ENCODE measurements at regions not wholly inside any gene's neighbourhood (a gene's known extent, or its start where the extent isn't known, plus 50 kb on each side); places are given as distances from the start of the nearest gene placed in this dataset.

GRCh38 chr6:170130771-170131241 is 160.1 kb downstream of the DLL1 start:
- TF ChIP-seq CTCF (IDR thresholded peaks at IDR 0.05): no peak
- Histone ChIP-seq H3K9me3 (replicated peaks in 1 of 2; ENCODE audit: control insufficient read depth in 1 of 2, insufficient read depth in 1 of 2, low read length in 2 of 2) (peaks cover 0 to 4% of the 10 kb centered on the region in 2 donors), H3K27me3 (ENCODE audit: control insufficient read depth in 2 of 2, insufficient read depth in 2 of 2, low read length in 2 of 2) (no peaks in the 10 kb centered on the region), H4K20me1 (ENCODE audit: insufficient read depth, low read length) (no peaks in the 10 kb centered on the region), H3K9ac (ENCODE audit: insufficient read depth, low read length, poor library complexity, severe bottlenecking) (no peak overlapping the region), H2AFZ (ENCODE audit: insufficient read depth, low read depth, low read length, poor library complexity, severe bottlenecking) (no peak overlapping the region), H3K4me1 (ENCODE audit: control insufficient read depth in 1 of 2, insufficient read depth in 2 of 2, low read length in 2 of 2) (no peaks in the 10 kb centered on the region), H3K79me2 (ENCODE audit: insufficient read depth, low read length) (no peaks in the 10 kb centered on the region), H3K4me3 (replicated peaks in 1 of 3; ENCODE audit: low read depth in 2 of 3, low read length in 3 of 3) (no peak overlapping the region), H3K4me2 (replicated peaks; ENCODE audit: extremely low read depth, low read length, poor library complexity, severe bottlenecking) (no peak overlapping the region), H3K36me3 (replicated peaks in 1 of 2; ENCODE audit: control insufficient read depth in 1 of 2, insufficient read depth in 2 of 2, low read length in 2 of 2) (no peaks in the 10 kb centered on the region), H3K27ac (ENCODE audit: low read depth in 1 of 2, low read length in 2 of 2) (no peak overlapping the region)
- intact Hi-C loops (cut with micrococcal nuclease): no loop called here
- no peak overlapping the region for H3K4me3 Mint-ChIP-seq
- DNase-seq: no peak
- no peaks in the 10 kb centered on the region for H3K36me3 Mint-ChIP-seq
- peak overlapping the region in 1 of 7 donors; percentile 41 for H3K27ac Mint-ChIP-seq
- H3K9me3 Mint-ChIP-seq: peaks cover 0 to 12% (median 2%) of the 10 kb centered on the region in 7 donors
- no peaks in the 10 kb centered on the region for H3K4me1 Mint-ChIP-seq
- peaks cover 3 to 11% (median 6%) of the 10 kb centered on the region in 3 donors for H3K27me3 Mint-ChIP-seq (ENCODE audit: low read depth in 3 of 3)
- 77% methylated on average over 8 of the region's 9 CpGs for WGBS (ENCODE audit: insufficient coverage)

- Histone ChIP-seq H3K36me3 (replicated peaks in 1 of 2; ENCODE audit: control insufficient read depth in 1 of 2, insufficient read depth in 2 of 2, low read length in 2 of 2) (no peaks in the 10 kb centered on the region), H3K4me1 (ENCODE audit: control insufficient read depth in 1 of 2, insufficient read depth in 2 of 2, low read length in 2 of 2) (no peaks in the 10 kb centered on the region), H3K4me2 (replicated peaks; ENCODE audit: extremely low read depth, low read length, poor library complexity, severe bottlenecking) (no peak overlapping the region), H3K79me2 (ENCODE audit: insufficient read depth, low read length) (no peaks in the 10 kb centered on the region), H3K4me3 (replicated peaks in 1 of 3; ENCODE audit: low read depth in 2 of 3, low read length in 3 of 3) (no peak overlapping the region), H3K27ac (ENCODE audit: low read depth in 1 of 2, low read length in 2 of 2) (no peak overlapping the region), H3K9ac (ENCODE audit: insufficient read depth, low read length, poor library complexity, severe bottlenecking) (no peak overlapping the region), H3K9me3 (replicated peaks in 1 of 2; ENCODE audit: control insufficient read depth in 1 of 2, insufficient read depth in 1 of 2, low read length in 2 of 2) (no peaks in the 10 kb centered on the region), H3K27me3 (ENCODE audit: control insufficient read depth in 2 of 2, insufficient read depth in 2 of 2, low read length in 2 of 2) (no peaks in the 10 kb centered on the region), H2AFZ (ENCODE audit: insufficient read depth, low read depth, low read length, poor library complexity, severe bottlenecking) (no peak overlapping the region), H4K20me1 (ENCODE audit: insufficient read depth, low read length) (no peaks in the 10 kb centered on the region)
- intact Hi-C loops (cut with micrococcal nuclease): no loop called here
- H3K9me3 Mint-ChIP-seq: peaks cover 0 to 7% (median 2%) of the 10 kb centered on the region in 7 donors
- H3K27ac Mint-ChIP-seq: peak overlapping the region in 1 of 7 donors; percentile 16
- H3K4me1 Mint-ChIP-seq: no peaks in the 10 kb centered on the region
- H3K27me3 Mint-ChIP-seq (ENCODE audit: low read depth in 3 of 3): peaks cover 3 to 8% (median 6%) of the 10 kb centered on the region in 3 donors
- no peak for DNase-seq
- no peak for TF ChIP-seq CTCF (IDR thresholded peaks at IDR 0.05)
- 95% methylated on average over 15 of the region's 15 CpGs for WGBS (ENCODE audit: insufficient coverage)
- H3K36me3 Mint-ChIP-seq: no peaks in the 10 kb centered on the region
- no peak overlapping the region for H3K4me3 Mint-ChIP-seq
These were observed 160.7 kb downstream of the DLL1 start for GRCh38 chr6:170130201-170130621.

All from CD14-positive monocyte (primary cell).